DMS79 (cell line): ENCODE measurements at regions not wholly inside any gene's neighbourhood (a gene's known extent, or its start where the extent isn't known, plus 50 kb on each side); places are given as distances from the start of the nearest gene placed in this dataset.
"Not testable (repeated sequence)": the region's sequence is repeated elsewhere in the genome, so short reads cannot be mapped to it uniquely, and the experiment has no call there.

Experiments used
- DNase-seq: peaks from one replicate; lab custom pipeline; 2025; lab: John Stamatoyannopoulos, UW

DNA sequence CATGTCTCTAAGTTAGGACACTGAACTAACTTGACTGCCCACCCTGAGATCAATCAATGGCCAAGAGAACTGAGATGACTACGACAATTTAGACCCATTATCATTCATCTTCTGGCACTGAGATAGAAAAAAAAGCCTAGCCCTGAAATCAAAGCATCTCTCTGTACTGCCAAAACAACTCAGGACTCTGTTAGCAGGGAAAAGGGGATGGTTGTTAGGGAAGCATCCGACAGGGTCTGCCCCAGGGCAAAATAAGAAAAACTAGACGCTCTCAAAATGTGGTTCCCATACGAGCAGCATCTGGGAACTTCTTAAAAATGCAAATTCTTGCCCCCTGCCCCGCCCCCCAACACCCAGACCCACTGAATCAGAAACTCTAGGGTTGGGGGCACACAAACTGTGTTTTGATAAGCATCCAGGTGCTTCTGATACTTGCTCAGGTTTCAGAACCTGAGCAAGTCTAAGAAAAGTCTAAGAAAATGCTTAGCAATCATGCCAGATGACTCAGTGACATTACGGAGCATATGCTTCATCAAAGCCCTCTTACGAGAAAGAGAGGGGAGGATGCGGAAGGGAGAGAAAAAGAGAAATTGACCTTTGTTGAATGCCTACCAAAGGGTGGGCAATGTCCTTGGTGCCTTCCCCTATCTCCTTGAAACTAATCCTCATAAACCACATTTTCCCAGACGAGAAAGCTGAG is 172.8 kb upstream of the HES1 start:
- DNase-seq, result no peak

GRCh38 chr3:193963808-193964516 is 172.0 kb upstream of the HES1 start:
- no peak for DNase-seq

DNA sequence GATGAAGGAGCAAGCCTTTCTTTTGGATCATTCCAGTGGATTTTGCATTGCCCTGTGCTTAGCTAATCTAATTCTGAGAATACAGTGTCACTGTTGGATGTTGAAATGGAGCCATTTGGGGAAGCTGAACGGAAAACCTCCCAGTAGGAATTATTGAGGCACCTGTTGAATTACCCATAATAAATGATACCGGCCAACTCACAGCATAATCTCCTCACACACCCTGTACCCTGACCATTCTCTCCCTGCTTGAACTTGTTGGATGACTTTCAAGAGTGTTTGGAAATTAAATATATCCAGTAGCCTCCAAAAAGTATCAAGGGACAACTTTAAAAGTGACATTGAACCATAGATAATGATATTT is 171.4 kb upstream of the HES1 start:
- DNase-seq, result no peak

GRCh38 chr3:193968380-193968974 is 167.5 kb upstream of the HES1 start:
- DNase-seq, result no peak

GRCh38 chr3:193970131-193970772 is 165.7 kb upstream of the HES1 start:
- not testable (repeated sequence) for DNase-seq

DNA sequence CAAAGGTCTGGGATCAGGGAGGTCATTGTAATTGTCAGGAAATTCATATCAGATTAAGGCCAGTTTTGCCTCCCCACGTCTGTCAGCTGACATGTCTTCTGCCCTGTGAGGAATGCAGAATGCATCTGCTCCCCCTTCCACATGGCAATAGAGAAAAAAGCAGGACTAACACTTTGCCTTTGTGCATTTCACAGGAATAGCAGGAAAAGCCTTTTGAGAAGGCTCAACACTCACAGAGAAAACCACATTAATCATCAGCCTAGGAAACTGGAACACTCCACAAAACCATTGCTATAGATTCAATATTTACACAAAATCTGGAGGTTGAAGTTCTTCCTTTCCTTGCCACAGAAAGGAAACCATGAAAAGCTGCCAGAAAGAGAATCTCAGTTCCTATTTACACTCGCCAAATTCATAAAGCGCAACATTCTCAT is 165.2 kb upstream of the HES1 start:
- DNase-seq, result no peak

- no peak for DNase-seq
Observed at GRCh38 chr3:193971261-193971751, 164.6 kb upstream of the HES1 start.

- DNase-seq, result no peak
Observed at GRCh38 chr3:193971966-193972365, 164.0 kb upstream of the HES1 start.

- DNase-seq, result no peak
Observed at GRCh38 chr3:193972832-193973231, 163.1 kb upstream of the HES1 start.

- no peak for DNase-seq
Observed at GRCh38 chr3:193974191-193974652, 161.7 kb upstream of the HES1 start.

DNA sequence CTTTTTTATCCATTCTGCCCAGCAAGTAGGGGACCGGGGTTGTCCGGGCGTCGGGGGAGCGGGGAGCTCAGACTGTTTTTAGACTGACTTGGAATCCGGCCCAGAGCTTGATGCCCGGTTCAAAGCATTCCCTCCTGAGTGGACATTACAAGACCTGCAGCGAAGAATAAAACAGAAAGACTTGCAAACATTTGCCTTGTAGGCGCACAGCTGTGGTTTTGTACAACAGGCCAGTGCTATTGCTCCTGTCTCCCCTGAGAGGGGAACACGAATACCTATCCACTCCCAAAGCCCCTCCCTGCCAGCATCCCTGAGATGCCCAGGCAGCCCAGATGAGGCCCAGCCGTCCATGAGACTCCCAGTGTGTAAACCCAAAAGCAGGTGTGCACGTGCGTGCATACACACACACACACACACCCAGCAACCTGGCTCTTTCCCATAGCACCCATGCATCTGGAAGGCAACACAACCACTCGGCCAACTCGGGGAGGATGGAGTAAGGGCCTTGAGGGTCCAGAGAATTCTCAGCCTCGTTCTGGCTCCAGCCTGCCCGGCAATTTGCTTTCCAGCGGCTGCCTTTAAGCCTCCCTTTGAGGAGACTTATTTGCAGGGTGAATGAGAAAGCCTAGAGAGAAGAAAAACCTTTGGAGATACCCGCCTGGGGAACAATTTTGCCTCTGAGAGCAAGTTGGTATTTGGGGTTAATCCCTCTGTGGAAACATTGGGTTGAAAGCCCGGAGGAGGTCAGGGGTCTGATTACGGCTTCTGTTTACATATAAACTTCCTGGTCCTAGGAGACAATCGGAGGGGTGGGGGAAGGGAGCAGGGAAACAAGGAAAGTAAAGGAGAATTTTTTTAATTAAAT is 161.0 kb upstream of the HES1 start:
- DNase-seq, result no peak

GRCh38 chr3:193977622-193978021 is 158.3 kb upstream of the HES1 start:
- DNase-seq, result no peak

DNA sequence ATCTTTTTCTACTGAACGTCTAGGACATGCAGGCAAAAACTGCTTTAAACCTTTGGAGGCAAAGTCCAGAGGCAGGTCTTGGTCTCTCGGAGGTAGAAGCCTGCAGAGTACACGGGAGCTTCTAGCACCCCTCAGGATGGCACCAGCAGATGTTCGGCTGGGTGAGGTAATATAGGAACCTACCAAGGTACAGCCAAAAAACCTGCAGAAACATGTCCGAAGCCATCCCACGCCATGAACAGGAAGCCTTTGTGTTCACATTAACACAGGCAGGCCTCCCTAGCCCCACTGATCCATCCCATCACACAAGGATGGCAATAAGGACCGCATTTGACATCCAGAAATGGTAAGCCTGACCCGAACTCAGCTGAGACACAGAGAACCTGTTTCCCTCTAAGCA is 157.9 kb upstream of the HES1 start:
- DNase-seq, result no peak

- no peak for DNase-seq
Observed at GRCh38 chr3:193978486-193978885, 157.5 kb upstream of the HES1 start.

DNA sequence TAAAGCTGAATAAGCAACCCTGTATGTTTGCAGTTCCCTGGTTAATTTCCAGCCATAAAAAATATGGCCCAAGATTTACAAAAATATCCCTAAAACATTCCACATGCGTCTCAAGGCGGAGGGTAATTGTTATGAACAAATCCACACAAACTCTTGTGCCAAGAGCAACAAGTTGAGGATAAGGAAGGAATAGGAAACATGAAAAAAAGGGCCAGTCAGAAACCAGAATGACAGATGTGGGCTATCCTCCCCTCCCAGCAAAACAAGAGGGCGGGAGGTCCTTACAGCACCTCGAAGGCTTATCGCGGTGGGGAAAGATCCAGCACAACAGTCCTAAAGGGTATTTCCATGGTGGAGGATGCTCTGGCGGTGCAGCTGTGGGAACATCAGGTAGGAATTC is 155.6 kb upstream of the HES1 start:
- DNase-seq, result no peak

- DNase-seq, result no peak
Observed at GRCh38 chr3:193980905-193981304, 155.0 kb upstream of the HES1 start.

GRCh38 chr3:193981504-193981903 is 154.4 kb upstream of the HES1 start:
- DNase-seq, result no peak

DNA sequence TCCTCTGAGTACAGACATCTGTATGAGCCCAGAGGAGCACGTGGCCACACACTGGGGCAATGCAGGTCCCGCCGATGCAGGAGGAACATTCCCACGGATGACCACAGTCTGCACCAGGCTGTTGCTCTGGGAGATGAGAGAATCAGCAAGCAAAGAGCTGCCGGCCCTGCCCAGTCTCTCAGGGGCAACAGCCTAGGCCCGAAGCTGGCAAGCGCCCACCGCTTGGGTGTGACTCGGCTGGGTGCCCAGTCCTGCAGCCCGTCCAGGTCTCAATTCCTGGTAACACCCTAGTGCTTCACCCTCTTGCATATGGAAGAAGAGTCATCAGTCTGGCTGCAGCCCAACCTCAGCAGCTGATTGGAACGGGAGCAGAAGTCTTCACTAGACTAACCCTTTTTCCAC is 153.7 kb upstream of the HES1 start:
- DNase-seq, result no peak

DNA sequence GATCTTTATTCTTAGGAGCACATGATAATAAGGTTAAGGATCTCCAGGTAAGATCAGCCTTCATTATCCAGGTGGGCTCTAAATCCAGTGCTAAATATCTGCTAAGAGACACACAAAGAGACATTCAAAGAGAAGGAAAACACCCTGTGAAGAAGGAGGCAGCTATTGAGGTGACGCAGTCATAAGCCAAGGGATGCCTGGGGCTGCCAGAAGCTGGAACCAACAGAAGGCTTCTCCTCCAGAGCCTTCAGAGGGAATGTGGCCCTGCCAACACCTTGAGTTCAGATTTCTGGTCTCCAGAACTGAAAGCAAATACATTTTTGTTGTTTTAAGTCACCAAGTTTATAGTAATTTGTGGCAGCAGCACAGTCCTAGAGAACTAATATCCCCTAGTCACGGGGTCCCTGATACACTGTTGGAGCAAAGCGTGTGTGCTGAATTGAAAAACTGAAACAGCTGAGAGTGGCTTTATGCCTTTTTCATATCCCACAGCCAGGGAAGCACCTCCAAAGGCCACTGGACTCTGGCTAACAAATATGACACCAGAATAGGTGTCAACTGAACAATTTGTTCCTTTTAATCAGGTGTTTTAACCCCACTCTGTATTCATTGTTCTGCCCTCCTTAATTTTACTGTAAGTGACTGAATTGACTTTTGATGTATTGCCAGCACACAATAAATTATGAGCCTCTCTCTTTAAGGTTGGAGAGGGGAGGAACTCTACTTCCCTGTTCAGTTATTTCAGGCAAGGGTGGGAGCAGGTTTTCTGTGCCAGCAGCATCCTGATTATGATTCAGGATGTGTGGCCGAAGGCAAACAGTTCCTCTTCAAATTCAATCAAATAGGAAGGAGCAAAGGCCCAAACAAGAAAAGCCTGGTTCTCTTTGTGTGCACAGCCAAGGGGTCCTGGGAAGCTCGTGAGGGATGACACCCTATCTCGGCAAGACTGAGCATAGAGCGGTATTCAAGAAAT is 151.8 kb upstream of the HES1 start:
- DNase-seq, result no peak

DNA sequence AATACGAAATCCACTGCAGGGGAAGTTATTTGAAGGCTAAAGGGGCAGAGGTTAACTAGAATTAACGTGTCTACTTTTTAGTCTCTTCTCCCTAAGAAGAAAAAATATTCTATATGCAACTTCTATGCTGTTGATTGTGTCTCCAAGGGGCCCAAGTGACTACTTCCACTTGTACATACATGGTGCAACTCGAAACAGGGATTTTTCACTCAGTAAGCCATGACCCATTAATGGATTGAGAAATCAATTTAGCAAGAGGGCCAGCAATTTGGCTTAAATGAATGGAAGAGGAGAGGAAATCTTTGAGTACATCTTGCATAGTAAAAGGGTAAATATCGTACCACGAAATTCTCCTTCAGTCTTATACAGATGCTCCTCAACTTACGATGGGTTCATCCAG is 151.1 kb upstream of the HES1 start:
- peak; percentile 34 for DNase-seq
